Muscle of arm (tissue), 1 donor: ENCODE measurements at regions not wholly inside any gene's neighbourhood (a gene's known extent, or its start where the extent isn't known, plus 50 kb on each side); places are given as distances from the start of the nearest gene placed in this dataset.

Source experiments
- DNase-seq: peaks from one replicate; pipeline ENCODE4 v3.0.0-alpha.2; 2013

GRCh38 chr11:71310184-71310583, 57.8 kb upstream of the SHANK2 start:
- no peak for DNase-seq

GRCh38 chr11:71309611-71310010, 57.2 kb upstream of the SHANK2 start:
- DNase-seq, result no peak

- DNase-seq, result no peak
Observed at GRCh38 chr11:71309181-71309580, 56.8 kb upstream of the SHANK2 start.

DNA sequence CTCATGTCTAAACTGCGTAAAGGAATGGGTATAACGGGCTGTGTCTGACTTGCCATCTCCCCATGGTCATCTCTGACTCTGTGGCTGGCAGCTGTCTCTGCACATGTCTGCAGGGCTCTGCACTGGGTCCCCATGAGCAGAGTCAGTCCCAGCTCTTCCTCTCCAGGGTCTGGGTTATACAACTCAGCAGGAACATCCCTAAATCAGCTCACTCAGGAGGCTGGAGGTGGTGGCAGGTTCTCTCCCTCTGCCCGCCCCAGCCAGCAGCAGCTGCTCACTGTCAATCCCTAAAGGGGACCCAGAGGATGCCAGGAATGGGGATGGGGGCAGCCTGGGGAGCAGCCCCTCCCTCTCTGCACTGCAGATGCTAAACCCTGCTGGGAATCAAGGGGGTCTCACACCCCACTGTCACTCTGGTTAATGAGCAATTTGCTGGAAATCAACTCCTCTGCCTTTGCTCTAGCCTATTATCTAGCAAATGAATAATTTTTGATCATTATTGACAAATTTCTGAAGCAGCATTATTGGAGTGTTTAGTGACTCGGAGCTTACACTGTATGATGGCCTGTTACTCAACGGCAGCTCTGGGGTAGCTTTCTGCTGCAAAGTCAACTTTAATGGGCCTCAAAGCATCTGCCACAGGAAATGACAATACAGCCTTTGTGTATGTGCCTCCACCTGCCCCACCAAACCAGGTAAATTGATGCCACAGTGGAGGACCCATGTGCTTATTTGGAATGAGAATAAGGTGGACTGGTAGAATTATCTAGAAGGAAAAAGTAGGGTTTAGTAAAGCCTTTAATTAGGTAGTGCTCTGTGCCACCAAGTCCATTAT, 55.7 kb upstream of the SHANK2 start:
- DNase-seq, result no peak

DNA sequence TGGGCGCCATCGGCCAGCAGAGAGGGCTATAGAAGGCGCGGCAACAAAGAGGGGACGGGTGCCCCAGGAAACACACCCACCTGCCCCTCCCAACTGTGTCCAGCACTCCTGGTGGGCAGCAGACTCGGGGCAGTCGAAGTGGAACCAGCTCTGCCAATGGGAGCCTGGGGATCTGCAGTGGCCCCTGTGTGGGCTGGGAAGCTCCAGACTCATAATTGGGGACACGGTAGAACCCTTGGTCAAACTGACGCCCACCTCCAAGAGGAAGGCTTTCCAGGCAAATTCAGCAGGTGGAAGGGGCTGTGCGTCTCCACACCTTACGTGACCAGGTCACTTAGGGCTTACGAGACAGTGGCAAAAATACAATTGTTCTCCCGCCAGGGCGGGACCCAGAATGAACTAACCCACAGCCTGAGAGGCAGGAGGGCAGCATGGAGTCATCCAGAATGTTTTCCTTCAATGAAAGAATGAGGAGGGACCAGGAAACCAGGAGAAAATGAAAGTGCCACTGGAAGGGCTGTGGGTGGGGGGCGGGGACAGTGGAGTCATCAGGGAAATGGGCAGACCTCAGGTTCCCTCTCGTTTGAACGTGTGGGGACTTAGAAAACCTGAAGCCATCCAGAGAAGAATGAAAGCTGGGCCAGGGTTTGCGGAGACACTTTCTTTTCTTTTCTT, 53.2 kb upstream of the SHANK2 start:
- DNase-seq, result no peak

- no peak for DNase-seq
Observed at GRCh38 chr11:71305041-71305440, 52.7 kb upstream of the SHANK2 start.

- no peak for DNase-seq
Observed at GRCh38 chr11:71304491-71304890, 52.1 kb upstream of the SHANK2 start.

- DNase-seq, result no peak
Observed at GRCh38 chr11:71304045-71304444, 51.7 kb upstream of the SHANK2 start.

GRCh38 chr11:71302911-71303310, 50.5 kb upstream of the SHANK2 start:
- DNase-seq, result no peak

DNA sequence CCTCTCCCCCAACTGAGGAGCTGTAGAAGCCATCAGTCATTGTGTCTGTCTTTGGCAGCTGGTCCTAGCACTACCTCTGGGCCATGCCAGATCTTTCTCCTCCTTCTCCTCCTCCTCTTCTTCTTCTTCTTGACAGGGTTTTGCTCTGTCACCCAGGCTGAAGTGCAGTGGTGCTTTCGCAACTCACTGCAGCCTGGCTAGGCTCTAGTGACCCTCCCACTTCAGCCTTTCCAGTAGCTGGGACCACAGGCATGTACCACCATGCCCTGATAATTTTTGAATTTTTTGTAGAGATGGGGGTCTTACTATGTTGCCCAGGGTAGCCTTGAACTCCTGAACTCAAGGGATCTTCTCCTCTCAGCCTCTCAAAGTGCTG, 50.1 kb upstream of the SHANK2 start:
- no peak for DNase-seq
